Spleen (tissue), 11 donors: ENCODE measurements at regions not wholly inside any gene's neighbourhood (a gene's known extent, or its start where the extent isn't known, plus 50 kb on each side); places are given as distances from the start of the nearest gene placed in this dataset.

Source experiments
- DNase-seq: peaks from one replicate; pipeline ENCODE4 v3.0.0-alpha.2; 2020
- H3K27ac ChIP-seq, 8 donors: fragments of 200-600 bp; sonication (generic) in 7 of 8; 1 replicate in 4 of 8; 2 replicates in 4 of 8; pipeline versions ENCODE4 v1.5.0 to v1.8.0; 2016 to 2021; ENCODE audit warnings: inconsistent platforms in 4 of 8, mild to moderate bottlenecking in 4 of 8, moderate library complexity in 1 of 8
- H3K27me3 ChIP-seq, 7 donors: fragments of 200-600 bp; sonication (generic) in 6 of 7; replicated peaks in 1 of 7; 1 replicate in 4 of 7; 2 replicates in 3 of 7; pipeline versions ENCODE4 v1.5.0 to v1.8.0; 2016 to 2021; ENCODE audit warnings: inconsistent platforms in 3 of 7, mild to moderate bottlenecking in 1 of 7
- H3K36me3 ChIP-seq, 6 donors: fragments of 200-600 bp; sonication (generic) in 5 of 6; 1 replicate in 4 of 6; 2 replicates in 2 of 6; pipeline versions ENCODE4 v1.5.0 to v1.8.0; 2016 to 2021; ENCODE audit warnings: inconsistent platforms in 2 of 6
- H3K4me1 ChIP-seq, 6 donors: fragments of 200-600 bp; sonication (generic) in 5 of 6; 1 replicate in 3 of 6; 2 replicates in 3 of 6; pipeline versions ENCODE4 v1.5.0 to v1.8.0; 2016 to 2021; ENCODE audit warnings: inconsistent platforms in 3 of 6
- H3K4me3 ChIP-seq, 8 donors: fragments of 200-600 bp; sonication (generic) in 7 of 8; 1 replicate in 4 of 8; 2 replicates in 4 of 8; pipeline versions ENCODE4 v1.5.0 to v1.8.0; 2016 to 2021; ENCODE audit warnings: inconsistent platforms in 4 of 8, mild to moderate bottlenecking in 4 of 8, moderate library complexity in 2 of 8
- H3K9me3 ChIP-seq, 8 donors: fragments of 200-600 bp; sonication (generic) in 7 of 8; 1 replicate in 4 of 8; 2 replicates in 4 of 8; pipeline versions ENCODE4 v1.5.0 to v1.8.0; 2016 to 2021; ENCODE audit warnings: inconsistent platforms in 4 of 8
- CTCF ChIP-seq, 11 experiments: fragments of 200-600 bp in 7 of 11; fragments of 450-650 bp in 4 of 11; sonication (generic) in 4 of 11; IDR thresholded peaks in 8 of 11; conservative IDR thresholded peaks in 3 of 11; 1 replicate in 7 of 11; 2 replicates in 4 of 11; pipeline versions ENCODE4 v1.4.0 to v1.8.0; 2016 to 2021; ENCODE audit warnings: antibody characterized with exemption in 11 of 11, inconsistent platforms in 4 of 11, mild to moderate bottlenecking in 1 of 11
- POLR2A ChIP-seq, 3 donors: fragments of 450-650 bp; IDR thresholded peaks; one replicate each; pipeline ENCODE4 v1.5.1; 2017; ENCODE audit warnings: antibody characterized with exemption in 3 of 3, mild to moderate bottlenecking in 1 of 3
- POLR2AphosphoS5 ChIP-seq, 3 donors: sonication (generic); formaldehyde crosslinking; IDR thresholded peaks; one replicate each; pipeline ENCODE4 v1.5.1; 2017; ENCODE audit warnings: antibody characterized with exemption in 3 of 3
- WGBS, 5 donors: extraction: QIAGEN DNeasy Blood & Tissue Kit in 3 of 5; methylation state at CpG; one replicate each; pipeline versions ENCODE4 v1.1.5 to v1.1.7; 2013 to 2018; 5-methylcytosine and 5-hydroxymethylcytosine counted together
- intact Hi-C: fragments of 100-400 bp; cut with DNase I; formaldehyde crosslinking; loops from one replicate; pipeline ENCODE4 v1.15.0; 2023; ENCODE audit warnings: low total_unique reads
- donor health status: healthy with polysubstance abuse.
- donor health status: DM: no; HTN: no; CAD: no; lungs with moderate emphysema.
- donor health status: DM: no; HTN: no; CAD: no.
- donor health status: Bipolar disorder and iron deficiency.
- donor health status: healthy.
- donor health status: DM: no; HTN: no; CAD: no.
- donor health status: DM: yes; HTN: yes; CAD: no.

GRCh38 chr3:126266850-126267168, 86.4 kb upstream of the ALDH1L1 start:
- 62 to 73% (median 64%) methylated on average over 8 of the region's 8 CpGs for WGBS, 5 donors
- no peak for DNase-seq
- peak overlapping the region in 3 of 8 donors; percentile 16 to 50 (median 23) for H3K4me3 ChIP-seq
- H3K27ac ChIP-seq: peak overlapping the region in 4 of 8 donors; percentile 56 to 73 (median 66)
- intact Hi-C loops: no loop called here
- H3K4me1 ChIP-seq: peaks cover 0 to 17% (median 10%) of the 10 kb centered on the region in 6 donors
- no peaks in the 10 kb centered on the region for H3K36me3 ChIP-seq
- TF ChIP-seq POLR2AphosphoS5 (IDR thresholded peaks at IDR 0.05) (no peak), CTCF (IDR thresholded peaks at IDR 0.05 in 8 of 11, conservative IDR thresholded peaks at IDR 0.05 in 3 of 11) (no peak), POLR2A (IDR thresholded peaks at IDR 0.05) (no peak)
- H3K27me3 ChIP-seq: peaks cover 0 to 82% (median 11%) of the 10 kb centered on the region in 7 donors
- H3K9me3 ChIP-seq: no peaks in the 10 kb centered on the region

- Histone ChIP-seq H3K27me3 (peaks cover 0 to 86% (median 11%) of the 10 kb centered on the region in 7 donors), H3K4me3 (no peak overlapping the region), H3K4me1 (peaks cover 0 to 18% (median 10%) of the 10 kb centered on the region in 6 donors), H3K36me3 (no peaks in the 10 kb centered on the region), H3K9me3 (no peaks in the 10 kb centered on the region), H3K27ac (peak overlapping the region in 2 of 8 donors; percentile 24 to 73)
- intact Hi-C loops: no loop called here
- DNase-seq: no peak
- WGBS, 5 donors: 66 to 80% (median 75%) methylated on average over 12 to 15 of the region's 15 CpGs
- TF ChIP-seq POLR2AphosphoS5 (IDR thresholded peaks at IDR 0.05) (peak in 1 of 3 donors; percentile 57), POLR2A (IDR thresholded peaks at IDR 0.05) (no peak)
These were observed 86.0 kb upstream of the ALDH1L1 start for GRCh38 chr3:126266291-126266840.

- no peak for TF ChIP-seq POLR2A (IDR thresholded peaks at IDR 0.05)
- no peak for TF ChIP-seq CTCF (IDR thresholded peaks at IDR 0.05 in 8 of 11, conservative IDR thresholded peaks at IDR 0.05 in 3 of 11)
- TF ChIP-seq POLR2AphosphoS5 (IDR thresholded peaks at IDR 0.05): no peak
- no peaks in the 10 kb centered on the region for H3K9me3 ChIP-seq
- H3K27ac ChIP-seq: no peak overlapping the region
- peaks cover 0 to 22% (median 10%) of the 10 kb centered on the region in 6 donors for H3K4me1 ChIP-seq
- intact Hi-C loops: no loop called here
- no peak for DNase-seq
- H3K4me3 ChIP-seq: no peak overlapping the region
- WGBS, 5 donors: 76 to 90% (median 85%) methylated on average over 12 of the region's 12 CpGs
- H3K36me3 ChIP-seq: no peaks in the 10 kb centered on the region
- H3K27me3 ChIP-seq: peaks cover 0 to 83% (median 11%) of the 10 kb centered on the region in 7 donors
These were observed 84.6 kb upstream of the ALDH1L1 start for GRCh38 chr3:126264952-126265351.

GRCh38 chr3:126264381-126264780, 84.0 kb upstream of the ALDH1L1 start:
- H3K27ac ChIP-seq: no peak overlapping the region
- H3K27me3 ChIP-seq: peaks cover 0 to 78% (median 11%) of the 10 kb centered on the region in 7 donors
- no peak overlapping the region for H3K4me3 ChIP-seq
- H3K36me3 ChIP-seq: no peaks in the 10 kb centered on the region
- TF ChIP-seq POLR2A (IDR thresholded peaks at IDR 0.05): no peak
- TF ChIP-seq CTCF (IDR thresholded peaks at IDR 0.05 in 8 of 11, conservative IDR thresholded peaks at IDR 0.05 in 3 of 11): no peak
- no peak for TF ChIP-seq POLR2AphosphoS5 (IDR thresholded peaks at IDR 0.05)
- H3K4me1 ChIP-seq: peaks cover 0 to 22% (median 10%) of the 10 kb centered on the region in 6 donors
- intact Hi-C loops: no loop called here
- 77 to 91% (median 82%) methylated on average over 7 of the region's 7 CpGs for WGBS, 5 donors
- no peak for DNase-seq
- no peaks in the 10 kb centered on the region for H3K9me3 ChIP-seq
